ENCODE measurements at regions not wholly inside any gene's neighbourhood (a gene's known extent, or its start where the extent isn't known, plus 50 kb on each side); places are given as distances from the start of the nearest gene placed in this dataset.

- TF ChIP-seq CBFB (CRISPR knock-in tag; IDR thresholded peaks at IDR 0.05) (no peak), DPF2 (IDR thresholded peaks at IDR 0.05) (no peak), SMAD3 (CRISPR knock-in tag; conservative IDR thresholded peaks at IDR 0.05) (no peak), TEAD1 (CRISPR knock-in tag; IDR thresholded peaks at IDR 0.05) (no peak), MAX (CRISPR knock-in tag; IDR thresholded peaks at IDR 0.05) (no peak), POLR2AphosphoS5 (IDR thresholded peaks at IDR 0.05; ENCODE audit: control insufficient read depth, insufficient read depth, low read depth, low read length) (no peak), CTCF (IDR thresholded peaks at IDR 0.05 in 2 of 3, conservative IDR thresholded peaks at IDR 0.05 in 1 of 3; ENCODE audit: insufficient read depth in 2 of 3, low read depth in 1 of 3, low read length in 3 of 3) (no peak), FOS (IDR thresholded peaks at IDR 0.05; ENCODE audit: extremely low read depth, insufficient read length) (no peak), ZNF280B (CRISPR knock-in tag; IDR thresholded peaks at IDR 0.05) (no peak), YBX1 (IDR thresholded peaks at IDR 0.05) (no peak), CTBP1 (IDR thresholded peaks at IDR 0.05; ENCODE audit: borderline replicate concordance) (no peak)
Measured at GRCh38 chr1:239912471-239912870, 179.2 kb upstream of the FMN2 start.

Data from K562 (cell line).